SK-N-DZ (cell line): ENCODE measurements at regions not wholly inside any gene's neighbourhood (a gene's known extent, or its start where the extent isn't known, plus 50 kb on each side); places are given as distances from the start of the nearest gene placed in this dataset.

Experiments
- DNase-seq: peaks from one replicate; pipeline ENCODE4 v3.0.0-alpha.2; 2015; ENCODE audit warnings: low spot score

GRCh38 chr9:13990994-13991393 is 322.9 kb downstream of the NFIB start:
- DNase-seq: no peak

- no peak for DNase-seq
These were observed 323.6 kb downstream of the NFIB start for GRCh38 chr9:13990331-13990730.

- no peak for DNase-seq
These were observed 325.0 kb downstream of the NFIB start for GRCh38 chr9:13988944-13989343.

GRCh38 chr9:13983607-13984006 is 330.3 kb downstream of the NFIB start:
- no peak for DNase-seq

GRCh38 chr9:13979941-13980318 is 334.0 kb downstream of the NFIB start:
- DNase-seq: no peak

- no peak for DNase-seq
These were observed 338.2 kb downstream of the NFIB start for GRCh38 chr9:13975611-13976290.

GRCh38 chr9:13974891-13975290 is 339.1 kb downstream of the NFIB start:
- DNase-seq: no peak

- no peak for DNase-seq
These were observed 341.8 kb downstream of the NFIB start for GRCh38 chr9:13971966-13972655.

- no peak for DNase-seq
These were observed 342.5 kb downstream of the NFIB start for GRCh38 chr9:13971415-13971814.

- DNase-seq: no peak
These were observed 343.5 kb downstream of the NFIB start for GRCh38 chr9:13970426-13970825.

- DNase-seq: no peak
These were observed 343.9 kb downstream of the NFIB start for GRCh38 chr9:13970018-13970417.

- DNase-seq: no peak
These were observed 346.5 kb downstream of the NFIB start for GRCh38 chr9:13967438-13967837.

GRCh38 chr9:13967011-13967410 is 346.9 kb downstream of the NFIB start:
- no peak for DNase-seq

- DNase-seq: no peak
These were observed 350.8 kb downstream of the NFIB start for GRCh38 chr9:13963005-13963653.

GRCh38 chr9:13962006-13962405 is 351.9 kb downstream of the NFIB start:
- DNase-seq: no peak

GRCh38 chr9:13960011-13960765 is 353.8 kb downstream of the NFIB start:
- DNase-seq: no peak

- DNase-seq: no peak
These were observed 355.3 kb downstream of the NFIB start for GRCh38 chr9:13958672-13959071.

GRCh38 chr9:13957089-13957488 is 356.9 kb downstream of the NFIB start:
- no peak for DNase-seq

GRCh38 chr9:13956107-13956506 is 357.8 kb downstream of the NFIB start:
- DNase-seq: no peak

GRCh38 chr9:13952906-13953305 is 361.0 kb downstream of the NFIB start:
- no peak for DNase-seq

GRCh38 chr9:13948037-13948436 is 365.9 kb downstream of the NFIB start:
- no peak for DNase-seq

GRCh38 chr9:13943176-13943575 is 370.8 kb downstream of the NFIB start:
- no peak for DNase-seq
